Transverse colon (tissue), 4 donors: ENCODE measurements at regions not wholly inside any gene's neighbourhood (a gene's known extent, or its start where the extent isn't known, plus 50 kb on each side); places are given as distances from the start of the nearest gene placed in this dataset.

Source experiments
- DNase-seq: peaks from one replicate; pipeline ENCODE4 v3.0.0-alpha.2; 2019
- H3K27ac ChIP-seq, 4 donors: fragments of 200-600 bp; sonication (generic); 2 replicates each; pipeline ENCODE4 v1.5.1; 2016 to 2018; ENCODE audit warnings: inconsistent platforms in 4 of 4
- H3K27me3 ChIP-seq: fragments of 200-600 bp; sonication (generic); 2 replicates; pipeline ENCODE4 v1.5.1; 2017; ENCODE audit warnings: inconsistent platforms
- H3K36me3 ChIP-seq, 4 donors: fragments of 200-600 bp; sonication (generic); 2 replicates each; pipeline ENCODE4 v1.5.1; 2017 to 2019; ENCODE audit warnings: inconsistent platforms in 4 of 4
- H3K4me1 ChIP-seq, 4 donors: fragments of 200-600 bp; sonication (generic); 2 replicates each; pipeline ENCODE4 v1.5.1; 2017 to 2020; ENCODE audit warnings: inconsistent platforms in 4 of 4
- H3K4me3 ChIP-seq, 4 donors: fragments of 200-600 bp; sonication (generic); 1 replicate in 1 of 4; 2 replicates in 3 of 4; pipeline versions ENCODE4 v1.5.1 to v1.6.1; 2017 to 2019; ENCODE audit warnings: inconsistent platforms in 4 of 4
- H3K9me3 ChIP-seq, 2 donors: fragments of 200-600 bp; sonication (generic); 2 replicates each; pipeline ENCODE4 v1.5.1; 2017 to 2019; ENCODE audit warnings: inconsistent platforms in 2 of 2
- EP300 ChIP-seq: sonication (generic); formaldehyde crosslinking; IDR thresholded peaks from one replicate; pipeline ENCODE4 v1.6.1; 2017; ENCODE audit warnings: antibody characterized with exemption, low read depth
- POLR2A ChIP-seq: fragments of 450-650 bp; IDR thresholded peaks from one replicate; pipeline ENCODE4 v1.6.1; 2016; ENCODE audit warnings: antibody characterized with exemption, mild to moderate bottlenecking, moderate library complexity
- POLR2AphosphoS5 ChIP-seq, 3 donors: sonication (generic); formaldehyde crosslinking; IDR thresholded peaks; one replicate each; pipeline ENCODE4 v1.6.1; 2016; ENCODE audit warnings: antibody characterized with exemption in 3 of 3
- WGBS, 2 donors: methylation state at CpG; one replicate each; pipeline ENCODE4 v1.1.5; 2018; ENCODE audit warnings: low coverage in 1 of 2; 5-methylcytosine and 5-hydroxymethylcytosine counted together
- in situ Hi-C, 4 donors: fragments of 200-750 bp; cut with MboI; loops; one replicate each; pipeline versions ENCODE4 v1.15.0 to v1.15.1; 2017; ENCODE audit warnings: low sequenced_read_pairs in 3 of 4, low pct_ligation_motif_present in 1 of 4, low pct_unique_long_range_greater_than_20kb in 1 of 4
- intact Hi-C: fragments of 100-400 bp; cut with DNase I; formaldehyde crosslinking; loops from one replicate; pipeline ENCODE4 v1.15.1; 2023; ENCODE audit warnings: low total_unique reads
- TF ChIP-seq, protein P1 (sequence below), 5 experiments: fragments of 200-600 bp in 3 of 5; fragments of 450-650 bp in 2 of 5; sonication (generic) in 3 of 5; IDR thresholded peaks; 1 replicate in 2 of 5; 2 replicates in 3 of 5; pipeline ENCODE4 v1.5.1; 2016 to 2017; ENCODE audit warnings: antibody characterized with exemption in 5 of 5, inconsistent platforms in 3 of 5, mild to moderate bottlenecking in 2 of 5, moderate library complexity in 1 of 5

DNA sequence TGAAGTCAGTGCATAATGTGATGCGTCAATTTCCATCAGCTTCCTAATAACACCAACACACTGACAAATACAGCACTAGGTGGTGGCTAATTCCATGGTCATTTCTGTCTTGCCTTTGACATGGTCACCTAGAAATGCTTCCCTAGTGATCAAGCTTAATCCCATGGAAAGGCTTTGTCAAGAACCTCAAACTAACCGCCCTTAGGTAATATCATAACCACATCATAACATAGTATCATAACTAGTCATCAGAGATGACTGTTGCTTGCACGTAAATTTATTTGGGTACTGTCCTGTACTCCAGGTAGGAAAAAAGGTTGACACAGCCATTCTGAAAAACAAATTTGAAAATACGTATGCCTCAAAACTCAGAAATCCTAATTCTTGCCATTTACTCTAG lies 471.8 kb downstream of the IRS1 start:
- no peaks in the 10 kb centered on the region for H3K9me3 ChIP-seq
- H3K27ac ChIP-seq, result no peak overlapping the region
- no peaks in the 10 kb centered on the region for H3K36me3 ChIP-seq
- no peak for DNase-seq
- no peaks in the 10 kb centered on the region for H3K4me1 ChIP-seq
- intact Hi-C loops, result no loop called here
- H3K4me3 ChIP-seq, result no peak overlapping the region
- in situ Hi-C loops, result no loop called here
- TF ChIP-seq POLR2AphosphoS5 (IDR thresholded peaks at IDR 0.05) (no peak), POLR2A (no peak), EP300 (no peak)
- TF ChIP-seq, protein P1, sequence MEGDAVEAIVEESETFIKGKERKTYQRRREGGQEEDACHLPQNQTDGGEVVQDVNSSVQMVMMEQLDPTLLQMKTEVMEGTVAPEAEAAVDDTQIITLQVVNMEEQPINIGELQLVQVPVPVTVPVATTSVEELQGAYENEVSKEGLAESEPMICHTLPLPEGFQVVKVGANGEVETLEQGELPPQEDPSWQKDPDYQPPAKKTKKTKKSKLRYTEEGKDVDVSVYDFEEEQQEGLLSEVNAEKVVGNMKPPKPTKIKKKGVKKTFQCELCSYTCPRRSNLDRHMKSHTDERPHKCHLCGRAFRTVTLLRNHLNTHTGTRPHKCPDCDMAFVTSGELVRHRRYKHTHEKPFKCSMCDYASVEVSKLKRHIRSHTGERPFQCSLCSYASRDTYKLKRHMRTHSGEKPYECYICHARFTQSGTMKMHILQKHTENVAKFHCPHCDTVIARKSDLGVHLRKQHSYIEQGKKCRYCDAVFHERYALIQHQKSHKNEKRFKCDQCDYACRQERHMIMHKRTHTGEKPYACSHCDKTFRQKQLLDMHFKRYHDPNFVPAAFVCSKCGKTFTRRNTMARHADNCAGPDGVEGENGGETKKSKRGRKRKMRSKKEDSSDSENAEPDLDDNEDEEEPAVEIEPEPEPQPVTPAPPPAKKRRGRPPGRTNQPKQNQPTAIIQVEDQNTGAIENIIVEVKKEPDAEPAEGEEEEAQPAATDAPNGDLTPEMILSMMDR (IDR thresholded peaks at IDR 0.05), result no peak
- no peaks in the 10 kb centered on the region for H3K27me3 ChIP-seq
- 94 to 100% methylated on average over 2 to 4 of the region's 4 CpGs for WGBS, 2 donors

DNA sequence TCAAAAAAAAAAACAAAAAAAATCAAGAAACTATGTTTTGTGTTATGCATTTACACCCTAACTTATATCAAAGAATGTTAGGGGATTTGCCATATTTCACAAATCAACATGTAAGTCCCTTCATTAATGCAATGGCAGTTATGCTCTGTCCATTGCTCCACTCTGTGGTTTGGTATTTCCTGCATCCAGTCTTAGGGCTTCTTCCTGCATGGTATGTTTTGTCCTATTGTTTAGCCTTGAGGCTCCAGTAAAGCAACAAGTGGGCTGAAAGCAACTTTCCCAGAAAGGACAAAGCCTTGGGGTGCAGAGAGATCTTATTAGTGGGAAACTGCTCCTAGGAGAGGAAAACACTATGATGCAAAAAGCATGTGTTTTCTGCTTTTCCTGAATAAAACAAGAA lies 474.1 kb downstream of the IRS1 start:
- no peak for DNase-seq
- no peak overlapping the region for H3K27ac ChIP-seq
- no peak for TF ChIP-seq POLR2A
- no peak for TF ChIP-seq POLR2AphosphoS5 (IDR thresholded peaks at IDR 0.05)
- TF ChIP-seq EP300, result no peak
- TF ChIP-seq, protein P1 (IDR thresholded peaks at IDR 0.05), result no peak
- H3K27me3 ChIP-seq, result no peaks in the 10 kb centered on the region
- no peaks in the 10 kb centered on the region for H3K36me3 ChIP-seq
- in situ Hi-C loops, result no loop called here
- H3K4me1 ChIP-seq, result no peaks in the 10 kb centered on the region
- H3K9me3 ChIP-seq, result no peaks in the 10 kb centered on the region
- intact Hi-C loops, result no loop called here
- no peak overlapping the region for H3K4me3 ChIP-seq

DNA sequence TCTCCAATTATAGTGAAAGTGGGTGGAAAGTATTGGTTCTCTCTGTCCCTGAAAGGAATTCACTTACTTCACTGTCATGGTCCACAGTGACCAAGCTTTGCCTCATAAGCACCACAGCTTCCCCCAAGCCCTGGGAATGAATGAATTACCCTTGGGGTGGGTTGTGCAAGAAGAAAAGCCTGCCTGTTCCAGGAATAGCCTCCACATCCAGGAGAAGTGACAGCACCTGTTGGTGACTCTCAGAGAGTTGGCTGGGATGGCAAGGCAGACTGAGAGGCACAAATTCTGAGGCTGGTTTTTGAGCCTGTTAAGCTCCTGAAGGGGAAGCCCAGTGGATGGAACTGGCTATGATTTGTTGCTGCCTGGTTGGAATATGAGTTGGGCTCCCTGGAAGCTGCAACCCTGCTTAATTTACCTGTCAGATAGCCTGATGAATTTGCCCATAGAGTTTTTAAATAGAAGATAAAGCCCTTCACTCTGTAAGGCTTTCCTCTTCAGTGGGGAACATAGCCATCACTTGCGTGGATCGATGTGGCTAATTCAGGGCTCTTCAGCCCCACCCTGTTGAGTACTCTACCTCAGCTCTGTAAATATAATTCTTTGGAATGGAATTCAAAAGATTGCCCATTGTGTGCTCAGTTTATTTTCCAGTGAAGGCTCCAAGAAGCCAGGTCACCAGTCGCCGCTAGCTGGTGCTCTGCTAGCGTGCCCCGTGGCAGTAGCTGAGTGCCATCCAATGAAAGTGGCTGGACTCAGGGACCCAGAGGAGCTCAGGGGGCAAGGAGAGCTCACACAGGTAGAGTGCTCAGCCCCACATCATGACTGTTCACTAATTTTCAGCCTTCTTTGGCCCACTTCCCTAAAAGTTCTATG lies 479.3 kb downstream of the IRS1 start:
- Histone ChIP-seq H3K36me3 (no peaks in the 10 kb centered on the region), H3K4me1 (no peaks in the 10 kb centered on the region), H3K27me3 (no peaks in the 10 kb centered on the region), H3K9me3 (no peaks in the 10 kb centered on the region), H3K4me3 (no peak overlapping the region), H3K27ac (no peak overlapping the region)
- no peak for DNase-seq
- WGBS, 2 donors, result 83 to 100% methylated on average over 2 to 6 of the region's 6 CpGs
- TF ChIP-seq POLR2A (no peak), EP300 (no peak)
- intact Hi-C loops (no loop called here), in situ Hi-C loops (no loop called here)

DNA sequence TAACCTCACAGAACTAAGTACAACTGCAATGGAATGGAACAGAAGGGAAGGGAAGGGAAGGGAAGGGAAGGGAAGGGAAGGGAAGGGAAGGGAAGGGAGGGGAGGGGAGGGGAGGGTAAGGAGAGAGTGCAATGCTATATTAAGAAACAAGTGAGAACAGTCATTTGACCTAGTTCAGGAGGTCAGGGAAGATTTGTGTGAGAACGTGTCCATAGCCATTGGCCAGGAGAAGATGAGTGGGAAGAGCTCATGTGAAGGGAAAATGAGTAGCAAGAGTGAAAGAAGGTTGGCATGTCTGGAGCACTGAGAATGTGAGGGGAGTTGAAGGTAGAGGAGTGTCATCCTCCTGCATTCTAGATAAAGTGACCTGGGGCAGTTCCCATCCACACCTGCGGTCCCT lies 481.6 kb downstream of the IRS1 start:
- 78 to 90% methylated on average over 1 to 2 of the region's 2 CpGs for WGBS, 2 donors
- intact Hi-C loops, result no loop called here
- no peaks in the 10 kb centered on the region for H3K4me1 ChIP-seq
- in situ Hi-C loops, result no loop called here
- no peaks in the 10 kb centered on the region for H3K9me3 ChIP-seq
- no peaks in the 10 kb centered on the region for H3K27me3 ChIP-seq
- DNase-seq, result no peak
- H3K27ac ChIP-seq, result no peak overlapping the region
- no peak overlapping the region for H3K4me3 ChIP-seq
- no peaks in the 10 kb centered on the region for H3K36me3 ChIP-seq
- TF ChIP-seq EP300 (no peak), POLR2AphosphoS5 (IDR thresholded peaks at IDR 0.05) (no peak), POLR2A (no peak)
- TF ChIP-seq, protein P1 (IDR thresholded peaks at IDR 0.05), result no peak

DNA sequence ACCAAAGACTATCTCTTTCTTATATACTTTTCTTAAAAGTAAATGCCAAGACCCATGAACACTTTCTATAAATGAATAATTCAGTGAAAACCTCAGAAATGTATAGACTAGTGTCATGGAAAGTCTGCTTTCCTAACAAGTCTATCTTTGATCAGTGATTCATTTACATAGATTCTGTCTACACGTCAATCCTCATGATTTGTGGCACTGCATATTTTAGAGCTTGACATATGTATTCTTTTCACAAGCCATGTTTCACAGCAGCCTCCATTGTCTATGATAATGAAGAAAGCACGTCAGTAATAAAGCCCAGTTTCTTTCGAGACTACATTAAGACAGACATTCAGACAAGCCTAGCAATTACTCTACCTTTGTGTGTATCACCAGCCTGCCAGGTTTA lies 486.6 kb downstream of the IRS1 start:
- no peak for DNase-seq
- intact Hi-C loops (no loop called here), in situ Hi-C loops (no loop called here)
- Histone ChIP-seq H3K27me3 (no peaks in the 10 kb centered on the region), H3K36me3 (no peaks in the 10 kb centered on the region), H3K9me3 (no peaks in the 10 kb centered on the region), H3K4me3 (no peak overlapping the region), H3K27ac (no peak overlapping the region), H3K4me1 (no peaks in the 10 kb centered on the region)
- TF ChIP-seq EP300 (no peak), POLR2A (no peak), POLR2AphosphoS5 (IDR thresholded peaks at IDR 0.05) (no peak)
- TF ChIP-seq, protein P1 (IDR thresholded peaks at IDR 0.05), result no peak
- WGBS, 2 donors, result 85 to 94% methylated on average over 3 of the region's 3 CpGs
